ACC112 (cell line): ENCODE measurements at regions not wholly inside any gene's neighbourhood (a gene's known extent, or its start where the extent isn't known, plus 50 kb on each side); places are given as distances from the start of the nearest gene placed in this dataset.

ENCODE experiments used
- H2AFZ ChIP-seq: fragments of 200-600 bp; sonication (generic); one replicate; pipeline ENCODE4 v1.6.0; 2017; ENCODE audit warnings: antibody characterized with exemption, low read length; ENCODE audit not compliant: unreplicated experiment
- H3K27ac ChIP-seq: fragments of 200-600 bp; sonication (generic); 2 replicates; pipeline ENCODE4 v1.5.1; 2014; ENCODE audit warnings: low read depth, mild to moderate bottlenecking, antibody characterized with exemption, low read length, moderate library complexity
- H3K27me3 ChIP-seq: fragments of 200-600 bp; sonication (generic); 2 replicates; pipeline ENCODE4 v1.6.1; 2014; ENCODE audit warnings: mild to moderate bottlenecking, antibody characterized with exemption, low read length, moderate library complexity, mixed read lengths; ENCODE audit not compliant: insufficient read depth
- H3K36me3 ChIP-seq: fragments of 200-600 bp; sonication (generic); 2 replicates; pipeline ENCODE4 v1.6.1; 2016; ENCODE audit warnings: mild to moderate bottlenecking, antibody characterized with exemption, low read length, moderate library complexity, mixed read lengths; ENCODE audit not compliant: insufficient read depth
- H3K4me1 ChIP-seq: fragments of 200-600 bp; sonication (generic); one replicate; pipeline ENCODE4 v1.6.1; 2016; ENCODE audit warnings: low read length, mixed read lengths; ENCODE audit not compliant: insufficient read depth, unreplicated experiment, control insufficient read depth
- H3K4me3 ChIP-seq: fragments of 200-600 bp; sonication (generic); 2 replicates; pipeline ENCODE4 v1.5.1; 2014; ENCODE audit warnings: mild to moderate bottlenecking, low read depth, low read length
- H3K79me2 ChIP-seq: fragments of 200-600 bp; sonication (generic); one replicate; pipeline ENCODE4 v1.6.0; 2016; ENCODE audit warnings: low read length; ENCODE audit not compliant: control insufficient read depth, unreplicated experiment, insufficient read depth

DNA sequence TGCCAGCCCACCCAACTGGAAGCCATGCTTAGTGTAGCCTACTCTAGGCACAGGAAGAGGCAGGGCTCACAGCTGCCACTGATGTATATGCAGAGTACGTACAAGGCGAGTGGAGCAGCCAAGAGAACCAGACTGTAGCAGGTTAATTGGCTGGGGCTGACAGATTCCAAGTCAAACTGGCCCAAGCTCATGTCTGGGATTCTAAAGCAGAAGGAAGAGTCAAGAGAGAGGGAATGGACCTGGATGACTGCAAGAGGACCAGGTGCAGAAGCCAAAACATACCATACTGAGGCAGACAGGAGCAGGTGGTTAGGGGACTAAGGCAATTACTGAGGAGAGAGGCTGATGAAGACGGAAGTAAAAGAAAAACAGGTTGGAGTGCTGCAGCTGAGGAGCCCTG lies 51.3 kb upstream of the LRRN2 start:
- Histone ChIP-seq H3K79me2 (no peaks in the 10 kb centered on the region), H3K4me1 (no peaks in the 10 kb centered on the region), H3K27me3 (peaks cover 97% of the 10 kb centered on the region), H2AFZ (no peak overlapping the region), H3K36me3 (no peaks in the 10 kb centered on the region), H3K4me3 (no peak overlapping the region), H3K27ac (no peak overlapping the region)

DNA sequence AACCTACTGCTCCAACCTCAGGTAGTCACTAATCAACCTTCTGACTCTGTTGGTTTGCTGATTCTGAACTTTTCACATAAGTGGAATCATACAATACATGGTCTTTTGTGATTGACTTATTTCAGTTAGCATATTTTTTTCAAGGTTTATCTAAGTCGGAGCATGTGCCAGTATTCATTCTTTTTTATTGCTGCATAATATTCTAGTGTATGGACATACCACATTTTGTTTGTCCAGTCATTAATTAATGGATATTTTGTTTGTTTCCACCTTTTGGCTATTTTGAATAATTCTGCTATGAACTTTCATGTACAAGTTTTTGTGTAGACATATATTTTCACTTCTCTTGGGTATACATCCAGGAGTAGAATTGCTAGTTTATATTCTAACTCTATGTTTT lies 53.0 kb upstream of the LRRN2 start:
- Histone ChIP-seq H3K27me3 (peaks cover 97% of the 10 kb centered on the region), H3K36me3 (no peaks in the 10 kb centered on the region), H3K27ac (no peak overlapping the region), H2AFZ (no peak overlapping the region), H3K4me3 (no peak overlapping the region), H3K4me1 (no peaks in the 10 kb centered on the region), H3K79me2 (no peaks in the 10 kb centered on the region)

DNA sequence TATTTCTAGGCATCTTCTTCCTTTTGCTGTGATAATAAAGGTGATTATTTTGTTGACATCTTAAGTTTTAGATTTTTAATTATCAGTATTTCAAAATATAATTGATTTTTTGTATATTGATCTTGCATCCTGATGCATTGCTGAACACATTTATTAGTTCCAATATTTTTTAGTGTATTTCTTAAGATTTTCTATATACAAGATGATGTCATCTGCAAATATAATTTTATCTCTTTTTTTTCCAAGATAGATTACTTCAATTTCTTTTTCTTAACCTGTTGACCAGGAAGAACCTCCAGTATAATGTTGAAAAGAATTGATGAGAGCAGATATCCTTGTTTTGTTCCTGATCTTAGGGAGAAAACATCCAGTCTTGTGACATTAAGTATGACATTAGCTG lies 54.8 kb upstream of the LRRN2 start:
- no peak overlapping the region for H3K4me3 ChIP-seq
- H3K27ac ChIP-seq, result no peak overlapping the region
- peaks cover 95% of the 10 kb centered on the region for H3K27me3 ChIP-seq

DNA sequence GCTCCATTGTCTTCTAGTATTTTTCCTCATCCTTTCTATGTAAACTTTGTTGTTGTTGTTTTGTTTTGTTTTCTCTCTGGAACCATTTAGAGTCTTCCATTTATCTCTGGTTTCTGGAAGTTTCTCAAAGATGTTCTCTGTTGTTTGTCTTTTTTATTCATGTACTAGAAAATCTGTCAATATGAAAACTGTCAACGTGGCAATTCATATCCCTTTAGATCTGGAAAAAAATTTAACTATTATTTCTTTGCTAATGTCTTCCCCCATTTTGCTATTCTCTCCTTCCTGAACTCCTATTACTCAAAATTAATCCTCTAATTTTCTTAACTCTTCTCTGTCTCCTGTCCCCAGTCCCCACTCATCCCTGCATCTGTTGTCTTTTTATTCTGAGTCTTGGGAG lies 55.9 kb upstream of the LRRN2 start:
- Histone ChIP-seq H2AFZ (no peak overlapping the region), H3K36me3 (no peaks in the 10 kb centered on the region), H3K27ac (no peak overlapping the region), H3K27me3 (peaks cover 86% of the 10 kb centered on the region), H3K4me3 (no peak overlapping the region), H3K4me1 (no peaks in the 10 kb centered on the region), H3K79me2 (no peaks in the 10 kb centered on the region)

More for the DNA sequence above, 54.8 kb upstream of the LRRN2 start:
- Histone ChIP-seq H2AFZ (no peak overlapping the region), H3K36me3 (no peaks in the 10 kb centered on the region), H3K79me2 (no peaks in the 10 kb centered on the region), H3K4me1 (no peaks in the 10 kb centered on the region)

DNA sequence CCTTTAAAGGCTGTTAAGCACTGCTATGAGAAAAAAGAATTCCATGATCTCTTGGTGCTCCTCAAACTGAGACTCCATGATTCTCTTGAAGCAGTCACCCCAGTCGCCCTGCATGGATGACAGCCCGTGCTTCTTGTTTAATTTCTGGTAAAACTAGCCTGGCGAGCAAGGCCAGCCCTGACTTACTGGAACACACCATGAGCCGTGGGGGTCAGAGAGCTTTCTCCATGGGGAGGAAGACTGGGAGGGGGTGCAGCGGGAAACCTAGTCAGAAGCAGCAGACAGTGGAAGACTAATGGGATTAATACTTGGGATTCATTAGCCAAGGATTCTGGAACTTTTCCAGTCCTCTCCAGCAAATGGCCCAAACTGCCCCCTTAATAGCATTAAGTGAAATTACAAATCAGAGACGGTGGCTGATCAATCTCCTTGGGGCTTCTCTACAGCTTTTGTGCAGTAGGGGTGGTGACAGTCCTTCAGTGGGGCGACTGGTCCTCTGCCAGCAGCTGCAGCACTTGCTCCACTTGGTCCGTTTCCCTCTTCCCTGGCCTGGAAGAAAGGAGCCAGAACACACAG lies 57.2 kb upstream of the LRRN2 start:
- Histone ChIP-seq H3K4me3 (no peak overlapping the region), H3K36me3 (no peaks in the 10 kb centered on the region), H3K27me3 (peaks cover 79% of the 10 kb centered on the region), H3K79me2 (no peaks in the 10 kb centered on the region), H2AFZ (no peak overlapping the region), H3K4me1 (no peaks in the 10 kb centered on the region), H3K27ac (no peak overlapping the region)

DNA sequence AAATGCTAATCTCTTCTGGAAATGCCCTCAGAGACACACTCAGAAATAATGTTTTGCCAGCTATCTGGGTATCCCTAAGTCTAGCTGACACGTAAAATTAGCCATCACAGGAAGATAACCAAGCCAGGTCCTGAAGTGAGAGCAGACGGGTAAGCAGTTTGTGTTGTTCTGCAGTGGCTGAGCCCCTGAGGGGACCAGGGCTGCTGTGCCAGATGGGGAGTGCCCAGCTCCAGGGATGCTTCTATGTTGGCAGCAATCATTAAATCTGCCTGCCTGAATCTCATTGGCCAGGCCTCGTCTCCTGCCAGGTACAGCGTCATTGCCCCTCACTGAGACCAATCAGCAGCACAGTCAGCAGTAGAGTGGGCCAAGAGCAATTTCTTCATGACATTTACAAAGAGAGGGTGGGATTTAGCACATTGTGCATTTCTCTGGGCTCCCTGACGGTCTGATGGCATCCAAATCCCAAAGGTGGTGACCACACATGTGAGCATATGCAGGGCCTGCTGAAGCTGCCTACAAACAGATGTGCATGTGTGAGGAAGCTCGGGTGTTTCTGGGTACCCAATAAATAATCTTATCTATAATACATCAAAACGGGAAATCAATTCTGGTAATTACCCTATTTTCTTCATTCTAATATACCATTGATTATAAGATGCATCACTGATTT lies 58.7 kb upstream of the LRRN2 start:
- Histone ChIP-seq H2AFZ (no peak overlapping the region), H3K4me1 (no peaks in the 10 kb centered on the region), H3K79me2 (no peaks in the 10 kb centered on the region), H3K4me3 (no peak overlapping the region), H3K36me3 (no peaks in the 10 kb centered on the region), H3K27ac (no peak overlapping the region), H3K27me3 (peaks cover 77% of the 10 kb centered on the region)

DNA sequence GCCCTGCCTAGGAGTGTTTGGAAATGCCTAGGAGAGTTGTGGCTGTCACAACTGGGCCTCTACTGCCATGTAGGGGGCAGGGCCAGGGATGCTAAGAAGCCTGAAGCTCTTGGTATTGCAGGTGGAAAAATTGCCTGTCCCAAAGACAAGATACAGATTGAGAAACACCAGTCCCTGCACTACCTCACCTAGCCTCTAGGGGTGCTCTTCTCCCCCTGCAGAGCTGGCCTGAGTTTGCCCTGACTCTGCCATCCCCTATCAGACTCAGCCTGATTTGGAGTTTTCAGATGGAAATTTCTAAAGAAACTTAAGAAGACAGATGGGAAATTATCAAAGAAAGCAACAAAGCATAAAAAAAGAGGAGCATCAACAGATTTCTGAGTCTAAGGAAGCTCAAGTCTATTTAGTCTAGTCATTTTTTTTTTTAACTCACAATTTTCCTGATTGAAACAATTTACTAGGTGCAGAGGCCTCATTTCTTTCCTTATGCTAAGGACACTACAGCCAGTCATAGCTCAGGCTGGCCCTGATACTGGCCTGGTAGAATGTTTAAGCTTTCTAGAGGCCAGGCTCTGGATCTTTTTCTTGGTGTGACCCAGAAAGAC lies 61.4 kb upstream of the LRRN2 start:
- no peak overlapping the region for H3K4me3 ChIP-seq
- no peaks in the 10 kb centered on the region for H3K4me1 ChIP-seq
- peaks cover 70% of the 10 kb centered on the region for H3K27me3 ChIP-seq
- H3K27ac ChIP-seq, result no peak overlapping the region
- H3K36me3 ChIP-seq, result no peaks in the 10 kb centered on the region
- no peak overlapping the region for H2AFZ ChIP-seq
- no peaks in the 10 kb centered on the region for H3K79me2 ChIP-seq

DNA sequence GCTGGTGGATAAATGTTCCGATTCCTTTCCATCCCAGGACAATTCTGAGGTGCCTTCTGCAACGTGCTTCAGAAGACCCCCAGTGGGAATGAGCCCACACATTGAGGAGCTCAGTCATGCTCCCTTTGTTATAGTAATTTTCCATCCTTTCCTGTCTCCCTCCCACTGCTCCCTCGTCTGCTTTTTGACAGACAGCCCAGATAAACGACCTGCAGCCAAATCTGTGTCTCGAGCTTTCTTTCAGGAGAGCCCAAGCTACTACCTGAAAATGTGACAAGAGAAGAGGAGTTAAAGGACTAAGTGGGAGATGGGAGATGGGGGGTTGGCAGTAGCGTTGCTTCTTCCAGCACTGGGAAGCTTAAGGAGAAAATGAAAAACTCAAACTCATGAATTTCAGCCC lies 65.9 kb upstream of the LRRN2 start:
- Histone ChIP-seq H2AFZ (no peak overlapping the region), H3K4me1 (no peaks in the 10 kb centered on the region), H3K27ac (no peak overlapping the region), H3K79me2 (no peaks in the 10 kb centered on the region), H3K27me3 (peaks cover 70% of the 10 kb centered on the region), H3K4me3 (no peak overlapping the region), H3K36me3 (no peaks in the 10 kb centered on the region)

DNA sequence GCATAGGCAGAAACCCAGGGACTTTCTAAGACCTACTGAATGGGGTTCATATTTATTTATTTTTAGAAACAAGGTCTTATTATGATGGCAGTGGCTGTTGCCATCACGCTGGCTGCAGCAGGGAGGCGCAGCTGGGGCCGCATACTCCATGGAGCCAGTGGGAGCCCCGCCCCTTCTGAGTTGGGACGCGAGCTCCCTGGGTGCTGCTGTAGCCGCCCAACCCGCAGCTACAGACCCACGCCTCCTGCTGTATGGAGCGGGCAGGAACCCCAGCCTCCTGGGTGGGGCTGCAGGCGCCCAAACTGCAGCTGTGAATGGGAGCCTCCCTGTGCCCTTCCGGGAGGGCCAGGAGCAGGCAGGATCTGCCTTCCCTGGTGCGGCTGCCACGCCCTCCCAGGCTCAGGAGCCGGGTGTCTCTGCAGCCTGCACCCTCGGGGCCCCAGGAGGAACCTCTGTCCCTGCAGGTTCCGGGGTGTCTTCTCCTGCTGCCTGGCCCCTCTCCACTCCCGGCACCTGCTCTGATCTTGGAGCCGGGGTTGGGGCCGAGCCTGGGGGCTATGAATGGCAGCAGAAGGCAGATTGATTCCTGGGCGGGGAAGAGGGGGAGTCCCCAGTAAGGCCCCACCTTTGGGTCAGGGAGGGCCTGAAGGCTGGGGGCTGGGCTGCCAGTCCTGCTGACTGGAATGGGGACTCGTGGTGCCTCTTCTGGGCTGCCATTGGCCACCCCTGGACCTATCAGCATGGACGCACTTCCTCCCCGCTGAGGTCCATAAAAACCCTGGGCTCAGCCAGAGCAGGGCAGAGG lies 66.5 kb upstream of the LRRN2 start:
- Histone ChIP-seq H3K27me3 (peaks cover 68% of the 10 kb centered on the region), H3K4me3 (no peak overlapping the region), H3K27ac (no peak overlapping the region), H3K79me2 (no peaks in the 10 kb centered on the region), H3K36me3 (no peaks in the 10 kb centered on the region), H2AFZ (no peak overlapping the region), H3K4me1 (no peaks in the 10 kb centered on the region)

DNA sequence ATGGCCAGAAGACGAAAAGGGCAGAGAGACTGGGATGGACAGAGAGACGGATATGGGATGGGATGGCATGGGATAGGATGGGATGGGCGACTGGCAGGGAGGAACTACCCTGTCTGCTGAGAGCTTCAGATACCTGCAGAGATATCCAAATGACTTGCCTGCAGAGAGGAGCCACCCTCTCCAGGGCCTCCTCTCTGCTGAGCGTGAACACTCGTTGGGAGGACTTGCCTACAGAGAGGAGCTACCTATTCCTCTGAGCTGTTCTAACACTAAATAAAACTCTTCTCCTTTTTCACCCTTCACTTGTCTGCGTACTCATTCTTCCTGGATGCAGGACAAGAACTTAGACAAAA lies 67.1 kb upstream of the LRRN2 start:
- H3K4me1 ChIP-seq, result no peaks in the 10 kb centered on the region
- H3K4me3 ChIP-seq, result no peak overlapping the region
- H3K27me3 ChIP-seq, result peaks cover 66% of the 10 kb centered on the region
- no peak overlapping the region for H3K27ac ChIP-seq
- H3K79me2 ChIP-seq, result no peaks in the 10 kb centered on the region
- H3K36me3 ChIP-seq, result no peaks in the 10 kb centered on the region
- no peak overlapping the region for H2AFZ ChIP-seq
